NCI-H1092 (cell line): ENCODE measurements at regions not wholly inside any gene's neighbourhood (a gene's known extent, or its start where the extent isn't known, plus 50 kb on each side); places are given as distances from the start of the nearest gene placed in this dataset.
"Not testable (repeated sequence)": the region's sequence is repeated elsewhere in the genome, so short reads cannot be mapped to it uniquely, and the experiment has no call there.

Experiments used
- DNase-seq: peaks from one replicate; lab custom pipeline; 2025; lab: John Stamatoyannopoulos, UW

- DNase-seq = no peak
Measured at GRCh38 chr2:125364192-125364983, 1291.6 kb upstream of the GYPC start.

- no peak for DNase-seq
Measured at GRCh38 chr2:125364984-125365265, 1291.0 kb upstream of the GYPC start.

GRCh38 chr2:125371867-125372266, 1284.1 kb upstream of the GYPC start:
- DNase-seq = no peak

GRCh38 chr2:125373293-125373692, 1282.7 kb upstream of the GYPC start:
- DNase-seq = no peak

- no peak for DNase-seq
Measured at GRCh38 chr2:125386074-125386473, 1269.9 kb upstream of the GYPC start.

GRCh38 chr2:125397535-125398251, 1258.3 kb upstream of the GYPC start:
- no peak for DNase-seq

GRCh38 chr2:125398738-125399524, 1257.0 kb upstream of the GYPC start:
- DNase-seq = no peak

GRCh38 chr2:125405816-125406215, 1250.1 kb upstream of the GYPC start:
- no peak for DNase-seq

GRCh38 chr2:125408874-125409538, 1247.0 kb upstream of the GYPC start:
- no peak for DNase-seq

- DNase-seq = no peak
Measured at GRCh38 chr2:125418483-125418882, 1237.5 kb upstream of the GYPC start.

- not testable (repeated sequence) for DNase-seq
Measured at GRCh38 chr2:125422198-125422770, 1233.7 kb upstream of the GYPC start.

GRCh38 chr2:125424266-125424785, 1231.6 kb upstream of the GYPC start:
- DNase-seq = no peak

- no peak for DNase-seq
Measured at GRCh38 chr2:125427721-125428315, 1228.1 kb upstream of the GYPC start.

- no peak for DNase-seq
Measured at GRCh38 chr2:125444106-125444505, 1211.9 kb upstream of the GYPC start.

GRCh38 chr2:125445495-125445894, 1210.5 kb upstream of the GYPC start:
- no peak for DNase-seq

- DNase-seq = no peak
Measured at GRCh38 chr2:125450092-125450491, 1205.9 kb upstream of the GYPC start.

GRCh38 chr2:125455110-125455509, 1200.8 kb upstream of the GYPC start:
- no peak for DNase-seq

- peak; percentile 50 for DNase-seq
Measured at GRCh38 chr2:125456693-125457363, 1199.1 kb upstream of the GYPC start.

GRCh38 chr2:125471963-125472362, 1184.0 kb upstream of the GYPC start:
- DNase-seq = no peak

GRCh38 chr2:125479143-125479636, 1176.8 kb upstream of the GYPC start:
- DNase-seq = no peak

- no peak for DNase-seq
Measured at GRCh38 chr2:125490308-125490707, 1165.7 kb upstream of the GYPC start.
